ENCODE measurements at regions not wholly inside any gene's neighbourhood (a gene's known extent, or its start where the extent isn't known, plus 50 kb on each side); places are given as distances from the start of the nearest gene placed in this dataset.

GRCh38 chr3:28903171-28903601 lies 377.7 kb upstream of the RBMS3 start:
- DNase-seq (ENCODE audit: low spot score) = no peak

GRCh38 chr3:28905798-28906197 lies 375.1 kb upstream of the RBMS3 start:
- DNase-seq (ENCODE audit: low spot score) = no peak

GRCh38 chr3:28906561-28907310 lies 374.1 kb upstream of the RBMS3 start:
- DNase-seq (ENCODE audit: low spot score) = no peak

- DNase-seq (ENCODE audit: low spot score) = no peak
Measured at GRCh38 chr3:28907616-28908015, 373.3 kb upstream of the RBMS3 start.

GRCh38 chr3:28912120-28912885 lies 368.6 kb upstream of the RBMS3 start:
- no peak for DNase-seq (ENCODE audit: low spot score)

- DNase-seq (ENCODE audit: low spot score) = peak; percentile 53
Measured at GRCh38 chr3:28915741-28916500, 364.9 kb upstream of the RBMS3 start.

GRCh38 chr3:28916713-28917499 lies 364.0 kb upstream of the RBMS3 start:
- peak; percentile 53 for DNase-seq (ENCODE audit: low spot score)

- no peak for DNase-seq (ENCODE audit: low spot score)
Measured at GRCh38 chr3:28917895-28918475, 362.9 kb upstream of the RBMS3 start.

GRCh38 chr3:28922376-28922775 lies 358.5 kb upstream of the RBMS3 start:
- no peak for DNase-seq (ENCODE audit: low spot score)

- no peak for DNase-seq (ENCODE audit: low spot score)
Measured at GRCh38 chr3:28923994-28924393, 356.9 kb upstream of the RBMS3 start.

GRCh38 chr3:28924744-28925360 lies 356.0 kb upstream of the RBMS3 start:
- DNase-seq (ENCODE audit: low spot score) = no peak

GRCh38 chr3:28933337-28933736 lies 347.5 kb upstream of the RBMS3 start:
- no peak for DNase-seq (ENCODE audit: low spot score)

GRCh38 chr3:28934126-28934813 lies 346.6 kb upstream of the RBMS3 start:
- no peak for DNase-seq (ENCODE audit: low spot score)

- DNase-seq (ENCODE audit: low spot score) = no peak
Measured at GRCh38 chr3:28935146-28935545, 345.7 kb upstream of the RBMS3 start.

- DNase-seq (ENCODE audit: low spot score) = no peak
Measured at GRCh38 chr3:28936154-28936553, 344.7 kb upstream of the RBMS3 start.

- no peak for DNase-seq (ENCODE audit: low spot score)
Measured at GRCh38 chr3:28940530-28940929, 340.3 kb upstream of the RBMS3 start.

- DNase-seq (ENCODE audit: low spot score) = no peak
Measured at GRCh38 chr3:28940994-28941393, 339.9 kb upstream of the RBMS3 start.

GRCh38 chr3:28947061-28947460 lies 333.8 kb upstream of the RBMS3 start:
- DNase-seq (ENCODE audit: low spot score) = no peak

- no peak for DNase-seq (ENCODE audit: low spot score)
Measured at GRCh38 chr3:28947751-28948150, 333.1 kb upstream of the RBMS3 start.

- DNase-seq (ENCODE audit: low spot score) = no peak
Measured at GRCh38 chr3:28948685-28949084, 332.2 kb upstream of the RBMS3 start.
